Activated T-cell treated with anti-CD3 and anti-CD28 coated beads for 48 hours (primary cell): ENCODE measurements at regions not wholly inside any gene's neighbourhood (a gene's known extent, or its start where the extent isn't known, plus 50 kb on each side); places are given as distances from the start of the nearest gene placed in this dataset.

Source experiments
- DNase-seq: peaks from one replicate; pipeline ENCODE4 v3.0.0-alpha.2; 2020; ENCODE audit warnings: low read depth

DNA sequence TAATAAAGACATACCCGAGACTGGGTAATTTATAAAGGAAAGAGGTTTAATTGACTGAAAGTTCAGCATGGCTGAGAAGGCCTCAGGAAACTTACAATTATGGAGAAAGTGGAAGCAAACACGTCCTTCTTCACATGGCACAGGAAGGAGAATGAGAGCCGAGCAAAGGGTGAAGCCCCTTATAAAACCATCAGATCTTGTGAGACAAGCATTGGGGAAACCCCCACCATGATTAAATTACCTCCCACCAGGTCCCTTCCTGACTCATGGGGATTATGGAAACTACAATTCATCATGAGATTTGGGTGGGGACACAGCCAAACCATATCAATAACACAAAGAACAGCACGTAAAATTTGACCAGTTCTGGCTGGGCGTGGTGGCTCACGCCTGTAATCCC lies 85.6 kb upstream of the ATF7IP start:
- no peak for DNase-seq

DNA sequence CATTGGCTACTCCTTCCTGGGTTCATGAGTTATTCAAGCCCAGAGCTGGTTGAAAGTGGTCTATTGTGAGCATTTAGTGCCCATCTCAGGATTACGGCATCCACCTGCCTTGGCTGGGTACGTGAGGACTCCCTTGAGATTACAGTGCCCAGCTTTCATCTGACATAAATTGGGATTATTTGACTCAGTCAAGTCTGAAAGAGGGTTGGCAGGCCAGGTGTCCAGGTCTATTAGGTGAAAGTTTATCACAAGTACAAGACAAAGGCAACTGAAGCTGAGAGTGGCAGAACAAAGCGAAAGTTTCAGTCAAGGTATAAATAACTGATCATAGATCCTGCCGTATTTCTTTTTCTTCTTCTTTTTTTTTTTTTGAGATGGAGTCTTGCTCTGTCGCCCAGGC lies 84.6 kb upstream of the ATF7IP start:
- no peak for DNase-seq

DNA sequence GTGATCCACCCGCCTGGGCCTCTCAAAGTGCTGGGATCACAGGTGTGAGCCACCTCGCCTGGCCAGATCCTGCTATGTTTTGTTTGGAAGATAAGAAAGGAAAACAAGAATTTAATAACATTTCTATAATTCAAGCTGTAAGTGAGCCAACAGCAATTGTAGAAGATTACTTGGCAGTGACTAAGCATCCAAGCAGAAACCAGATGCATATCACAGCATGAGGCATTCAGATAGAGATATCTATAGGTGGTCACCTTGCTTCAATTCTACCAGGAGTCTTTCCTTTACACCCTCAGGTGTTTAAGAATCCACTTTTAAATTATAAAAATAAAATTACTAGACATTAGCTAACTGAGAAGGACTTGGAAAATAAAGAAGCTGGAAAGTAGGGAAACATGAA lies 83.9 kb upstream of the ATF7IP start:
- no peak for DNase-seq

DNA sequence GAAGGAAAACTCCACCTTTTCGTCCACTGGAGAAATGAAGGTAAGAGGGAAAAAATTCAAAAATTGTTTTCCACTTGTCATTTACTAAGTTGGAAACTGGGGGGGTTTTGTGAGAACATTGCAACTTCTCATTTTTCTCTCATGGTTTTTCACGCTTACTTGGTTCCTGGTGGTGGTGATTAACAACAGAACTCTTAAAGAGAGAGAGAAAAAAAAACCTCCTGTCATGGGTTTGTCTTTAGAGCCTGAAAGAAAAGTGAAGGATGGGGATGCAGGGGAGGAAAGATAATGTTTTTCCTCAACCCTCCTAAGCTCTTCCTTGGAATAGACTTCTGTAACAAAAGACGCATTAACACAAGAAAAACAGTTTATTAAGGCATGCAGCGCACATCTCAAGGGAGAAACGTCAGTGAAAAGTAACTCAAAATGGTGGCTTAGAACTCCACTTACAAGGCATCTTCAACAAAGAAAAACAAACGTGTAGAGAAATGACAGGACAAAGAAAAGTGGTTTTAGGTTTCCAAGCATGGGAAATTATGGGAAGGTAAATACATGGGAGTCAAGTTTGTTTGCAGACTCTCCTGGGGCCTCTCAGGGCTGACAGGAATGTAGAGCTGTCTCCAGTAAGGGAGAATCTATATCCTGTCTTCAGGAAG lies 81.9 kb upstream of the ATF7IP start:
- DNase-seq = no peak

DNA sequence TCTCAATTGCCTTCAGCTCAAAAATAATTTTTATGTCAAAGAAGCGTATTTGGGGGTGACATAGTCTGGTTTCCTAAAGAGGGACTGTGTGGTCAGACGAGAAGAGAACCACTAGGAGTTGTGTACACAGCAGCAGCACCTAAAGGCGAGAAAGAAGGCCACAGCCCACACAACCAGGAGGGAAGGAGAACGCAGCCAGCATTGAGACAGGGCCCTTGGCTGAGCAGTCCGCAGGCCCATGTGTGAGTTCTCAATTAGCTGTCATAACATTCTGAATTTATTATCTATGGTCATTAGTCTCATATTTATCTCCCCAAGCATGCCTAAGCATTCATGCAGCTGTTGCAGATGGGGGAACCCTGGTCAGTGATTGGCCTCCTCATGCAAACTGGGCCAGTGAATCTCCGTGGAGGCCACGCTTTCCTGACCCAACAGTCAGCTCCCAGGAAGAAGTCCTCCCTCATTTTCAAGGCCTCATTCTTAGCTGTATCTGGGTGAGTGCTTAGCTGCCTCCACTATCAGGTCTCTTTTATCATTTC lies 81.2 kb upstream of the ATF7IP start:
- DNase-seq = no peak

DNA sequence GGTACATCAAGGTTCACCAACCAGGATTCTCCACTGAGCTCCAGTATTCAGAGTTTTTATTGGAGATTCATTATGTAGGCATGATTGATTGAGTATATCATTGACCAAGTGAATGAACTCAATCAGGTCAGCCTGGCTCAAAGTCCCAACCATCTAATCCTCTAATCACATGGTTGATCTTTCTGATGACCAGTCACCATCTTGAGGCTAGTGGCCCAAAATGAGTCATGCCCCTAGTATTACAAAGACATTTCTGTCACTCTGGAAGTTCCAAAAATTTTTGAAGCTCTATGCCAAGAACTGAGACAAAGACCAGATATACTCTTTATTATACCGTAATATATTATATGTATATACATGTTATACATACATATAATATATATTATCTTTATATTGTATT lies 75.9 kb upstream of the ATF7IP start:
- DNase-seq = no peak

DNA sequence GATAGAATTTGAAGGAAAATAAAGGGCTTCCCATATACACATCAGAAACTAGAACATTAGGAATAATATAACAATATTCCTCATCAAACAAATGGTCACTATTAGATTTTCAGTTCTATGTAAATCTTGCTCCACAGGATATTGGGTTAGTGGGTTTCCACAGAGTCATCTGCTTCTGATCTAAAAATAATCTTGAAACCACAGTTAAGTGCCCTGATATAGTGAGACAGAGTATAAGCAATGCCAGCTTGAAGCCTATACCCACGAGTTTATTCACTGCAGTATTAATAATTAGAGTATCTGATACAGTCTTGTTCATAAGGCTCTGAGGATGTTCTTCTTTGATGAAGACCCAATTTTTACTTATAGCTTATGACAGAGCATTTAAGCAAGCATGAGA lies 74.5 kb upstream of the ATF7IP start:
- no peak for DNase-seq

DNA sequence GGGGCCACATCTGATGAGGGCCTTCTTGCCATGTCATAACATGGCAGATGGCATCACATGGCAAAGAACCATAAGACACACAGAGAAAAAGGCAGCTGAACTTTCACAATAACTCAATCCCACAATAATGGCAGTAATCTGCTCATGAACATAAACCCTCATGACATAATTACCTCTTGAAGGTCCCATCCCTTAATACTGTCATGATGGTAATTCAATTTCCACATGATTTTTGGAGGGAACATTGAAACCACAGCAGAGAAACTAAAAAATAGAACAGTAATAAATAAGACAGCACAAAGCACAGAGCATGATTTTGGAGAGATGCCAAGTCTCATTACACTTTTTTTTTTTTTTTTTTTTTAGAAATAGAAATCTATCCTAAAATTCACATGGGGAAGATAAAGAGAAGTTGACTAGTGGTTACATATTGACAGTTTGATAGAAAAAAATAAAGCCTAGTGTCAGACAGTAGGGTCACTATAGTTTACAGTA lies 61.8 kb upstream of the ATF7IP start:
- no peak for DNase-seq

DNA sequence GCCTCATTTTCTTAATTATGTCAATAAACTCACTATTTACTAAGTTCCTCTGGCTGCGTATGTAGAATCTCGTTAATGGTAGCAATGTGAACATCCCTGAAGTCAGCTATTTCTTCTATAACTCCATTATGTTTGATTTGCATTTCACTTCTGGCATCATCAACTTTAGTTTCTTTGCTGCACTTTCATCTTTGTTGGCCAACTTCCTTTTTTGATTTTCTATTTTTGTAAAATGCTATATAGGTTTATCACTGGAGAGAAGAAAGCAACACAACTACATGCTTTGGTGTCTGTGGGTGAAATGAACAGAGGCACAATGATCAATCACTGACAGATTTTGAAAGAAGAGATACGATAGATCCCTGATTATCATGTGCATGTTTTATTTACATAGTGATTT lies 58.5 kb upstream of the ATF7IP start:
- DNase-seq = no peak

DNA sequence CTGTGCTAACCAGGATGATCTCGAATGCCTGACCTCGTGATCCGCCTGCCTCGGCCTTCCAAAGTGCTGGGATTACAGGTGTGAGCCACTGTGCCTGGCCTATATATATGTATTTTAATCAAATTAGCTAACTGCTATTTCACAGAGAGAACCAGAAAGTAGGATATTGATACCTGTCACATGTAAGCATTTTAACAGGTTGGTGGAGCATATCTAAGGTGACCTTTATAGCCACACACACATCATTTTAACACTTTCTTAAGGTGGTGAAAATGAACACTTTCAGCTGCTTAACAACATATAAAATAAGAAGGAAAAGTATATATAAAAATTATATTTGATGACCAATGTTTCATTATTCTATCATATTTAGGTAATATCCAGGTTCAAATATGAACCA lies 57.0 kb upstream of the ATF7IP start:
- DNase-seq = no peak

DNA sequence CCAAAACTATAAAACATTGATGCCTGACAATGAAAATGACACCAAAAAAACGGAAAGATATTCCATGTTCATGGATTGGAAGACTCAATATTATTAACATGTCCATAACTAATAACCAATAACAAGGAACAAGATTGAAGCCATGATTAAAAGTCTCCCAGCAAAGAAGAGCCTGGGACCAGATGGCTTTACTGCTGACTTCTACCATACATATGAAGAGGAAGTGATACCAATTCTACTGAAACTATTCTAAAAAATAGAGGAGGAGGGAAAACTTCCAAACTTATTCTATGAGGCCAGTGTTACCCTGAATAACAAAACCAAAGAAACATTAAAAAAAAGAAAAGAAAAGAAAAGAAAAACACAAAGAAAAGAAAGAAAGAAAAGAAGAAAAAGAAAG lies 54.6 kb upstream of the ATF7IP start:
- no peak for DNase-seq

DNA sequence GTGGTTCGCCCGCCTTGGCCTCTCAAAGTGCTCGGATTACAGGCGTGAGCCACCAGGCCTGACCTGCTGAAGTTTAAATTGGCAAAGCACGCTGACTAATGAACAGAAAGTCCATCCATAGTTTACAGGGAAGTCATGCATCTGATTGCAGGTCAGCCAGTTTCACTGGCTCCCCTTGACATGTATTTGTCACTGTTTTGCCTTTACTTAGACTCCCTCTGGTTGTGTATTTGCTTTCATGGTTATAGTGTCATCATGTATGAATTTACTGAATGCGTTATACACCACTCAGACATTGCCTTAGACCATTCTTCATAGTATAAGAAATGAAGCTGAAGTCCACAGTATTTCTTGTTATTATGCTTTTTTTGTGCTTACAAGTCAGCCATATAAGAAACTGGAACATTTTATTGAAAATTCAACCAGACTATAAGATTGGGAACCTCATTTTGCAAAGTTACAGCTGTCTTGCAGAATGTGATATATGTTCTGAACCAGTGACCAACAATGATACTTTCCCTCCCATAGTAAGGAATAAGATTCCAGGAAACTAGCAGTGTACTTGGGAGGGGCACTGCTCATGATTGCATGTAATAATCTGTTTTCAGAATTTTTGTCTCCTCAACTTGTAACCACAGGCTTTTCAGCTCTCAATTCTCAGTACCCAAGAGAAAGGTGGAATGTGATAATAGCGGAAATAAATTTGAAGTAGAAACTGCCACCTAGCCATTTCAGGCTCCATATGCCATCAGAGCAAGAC lies 51.9 kb upstream of the ATF7IP start:
- DNase-seq = no peak

DNA sequence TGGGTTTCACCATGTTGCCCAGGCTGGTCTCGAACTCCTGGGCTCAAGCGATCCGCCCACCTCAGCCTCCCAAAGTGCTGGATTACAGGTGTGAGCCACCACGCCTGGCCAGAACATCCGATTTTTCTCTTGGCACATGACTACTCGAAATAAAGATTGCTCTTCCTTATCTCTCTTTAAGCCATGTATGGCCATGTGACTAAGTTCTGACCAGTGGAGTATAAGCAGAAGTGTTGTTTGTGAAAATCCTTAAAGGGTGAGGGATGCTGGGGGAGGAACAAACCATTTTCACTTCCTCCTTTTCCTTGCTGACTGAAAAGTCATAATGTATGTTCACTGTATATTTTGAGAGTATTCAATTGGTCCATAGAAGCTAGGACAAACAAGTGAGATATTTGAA lies 50.7 kb upstream of the ATF7IP start:
- no peak for DNase-seq

DNA sequence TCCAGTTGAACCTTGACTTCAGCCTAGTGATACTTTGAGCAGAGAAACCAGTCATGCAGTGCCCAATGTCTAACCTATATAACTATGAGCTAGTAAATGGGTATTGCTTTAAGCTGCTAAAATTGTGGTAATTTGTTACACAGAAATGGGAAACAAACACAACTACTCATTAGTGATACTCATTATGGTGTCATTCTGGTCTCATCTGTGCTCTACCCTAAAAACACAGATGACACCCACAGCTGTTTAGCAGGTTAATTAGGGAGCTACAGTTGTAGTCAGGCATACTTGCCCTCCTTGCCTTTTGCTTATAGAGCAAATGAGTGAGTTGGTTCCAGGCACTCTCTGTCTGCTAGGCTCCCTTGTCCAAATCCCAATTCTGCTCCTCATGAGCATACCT lies 50.0 kb upstream of the ATF7IP start:
- DNase-seq = no peak
